ENCODE measurements at regions not wholly inside any gene's neighbourhood (a gene's known extent, or its start where the extent isn't known, plus 50 kb on each side); places are given as distances from the start of the nearest gene placed in this dataset.

DNA sequence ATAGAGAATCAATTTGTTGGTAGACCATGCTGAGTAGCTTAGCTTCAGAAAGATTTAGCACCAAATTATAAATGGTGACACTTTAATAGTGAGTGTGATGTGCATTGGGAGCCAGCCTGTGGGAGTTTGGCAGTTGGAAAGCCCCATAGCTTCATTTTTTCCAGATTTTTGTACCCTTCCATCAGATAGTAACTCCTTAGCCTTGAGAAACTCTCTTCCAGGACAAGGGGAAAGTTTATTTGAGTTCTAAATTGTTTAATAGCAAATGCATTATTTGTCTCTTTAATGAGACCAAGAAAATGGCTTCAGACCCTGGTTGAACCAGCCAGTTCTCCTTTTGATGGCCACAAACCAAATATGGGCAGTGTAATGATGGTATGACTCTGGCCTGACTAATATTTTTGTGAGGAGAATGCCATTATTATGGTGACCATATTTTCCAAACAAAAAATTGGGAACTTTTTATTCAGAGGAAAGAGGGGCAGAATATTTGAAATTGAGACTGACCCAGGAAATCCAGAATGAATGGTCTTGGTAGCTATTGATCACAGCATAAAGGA is 49.8 kb downstream of the PLCE1 start:
- no peak for FAIRE-seq

DNA sequence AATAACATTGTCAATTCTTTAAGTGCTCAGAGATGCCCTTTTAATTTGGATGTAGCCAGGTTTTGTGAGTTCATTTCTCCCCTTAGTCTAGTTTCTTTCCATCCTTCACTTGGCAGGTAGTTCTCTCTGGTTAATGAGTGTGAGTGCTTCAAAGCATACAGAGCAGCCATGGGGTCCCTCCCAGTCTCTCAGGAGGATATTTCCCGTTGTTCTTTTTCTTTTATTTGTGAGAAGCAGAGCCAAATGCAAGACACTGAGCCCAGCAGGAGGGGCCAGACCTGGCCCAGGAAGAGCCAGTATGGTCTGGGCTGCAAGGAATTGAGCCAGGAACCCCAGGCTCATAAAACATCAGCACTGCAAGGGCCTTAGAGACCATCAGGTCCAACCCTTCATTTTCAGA is 52.4 kb downstream of the PLCE1 start:
- no peak for FAIRE-seq

DNA sequence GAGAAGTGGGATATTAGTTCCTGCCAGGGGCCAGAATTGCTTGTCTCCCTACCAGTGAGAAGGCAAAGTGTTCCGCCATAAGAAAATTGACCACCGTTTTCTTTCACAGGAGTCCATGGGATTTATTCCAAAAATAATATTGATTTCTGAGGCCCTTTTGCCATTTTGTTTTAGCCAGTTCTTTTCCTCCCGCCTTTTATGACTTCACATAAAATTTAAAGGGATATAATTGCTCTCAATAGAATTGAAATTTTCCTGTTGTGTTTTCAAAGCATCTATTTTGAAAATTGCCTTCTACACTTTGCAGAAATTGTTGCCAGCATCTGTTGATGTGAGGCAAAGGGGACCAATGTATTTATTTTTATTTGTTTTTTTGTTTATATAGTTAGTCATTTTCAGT is 53.6 kb downstream of the PLCE1 start:
- no peak for FAIRE-seq

DNA sequence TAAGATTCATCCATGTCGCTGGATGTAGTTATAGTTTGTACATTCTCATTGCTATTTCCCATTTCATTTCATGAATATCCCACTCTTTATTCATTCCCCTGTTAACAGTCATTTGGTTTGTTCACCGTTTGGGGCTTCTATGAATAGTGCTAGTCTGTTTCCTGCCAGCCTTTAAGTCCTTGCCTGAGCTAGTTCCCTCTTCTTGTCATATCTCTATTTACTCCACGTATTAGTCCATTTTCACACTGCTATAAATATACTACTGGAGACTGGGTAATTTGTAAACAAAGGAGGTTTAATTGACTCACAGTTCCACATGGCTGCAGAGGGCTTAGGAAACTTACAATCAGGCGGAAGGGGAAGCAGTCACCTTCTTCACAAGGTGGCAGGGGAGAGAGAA is 56.2 kb downstream of the PLCE1 start:
- FAIRE-seq = no peak

DNA sequence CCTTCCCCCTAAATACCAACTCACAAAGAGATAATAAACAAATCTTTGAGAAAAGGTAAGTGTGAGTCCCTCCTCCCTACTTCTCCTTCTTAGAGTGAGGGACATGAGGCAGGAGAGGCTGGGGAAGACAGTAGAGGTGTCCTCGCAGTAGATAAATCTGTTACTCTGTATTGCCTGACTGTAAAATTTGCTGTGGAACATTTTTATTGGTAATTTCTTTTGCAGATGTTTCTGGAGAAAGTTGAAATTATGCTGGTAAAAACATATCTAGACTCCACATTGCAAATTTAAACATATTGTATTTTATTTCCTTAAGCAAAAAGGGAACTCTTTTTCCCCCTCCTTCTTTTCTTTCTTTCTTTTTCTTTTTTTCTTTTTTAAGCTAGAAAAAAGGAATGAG is 58.5 kb downstream of the PLCE1 start:
- no peak for FAIRE-seq

DNA sequence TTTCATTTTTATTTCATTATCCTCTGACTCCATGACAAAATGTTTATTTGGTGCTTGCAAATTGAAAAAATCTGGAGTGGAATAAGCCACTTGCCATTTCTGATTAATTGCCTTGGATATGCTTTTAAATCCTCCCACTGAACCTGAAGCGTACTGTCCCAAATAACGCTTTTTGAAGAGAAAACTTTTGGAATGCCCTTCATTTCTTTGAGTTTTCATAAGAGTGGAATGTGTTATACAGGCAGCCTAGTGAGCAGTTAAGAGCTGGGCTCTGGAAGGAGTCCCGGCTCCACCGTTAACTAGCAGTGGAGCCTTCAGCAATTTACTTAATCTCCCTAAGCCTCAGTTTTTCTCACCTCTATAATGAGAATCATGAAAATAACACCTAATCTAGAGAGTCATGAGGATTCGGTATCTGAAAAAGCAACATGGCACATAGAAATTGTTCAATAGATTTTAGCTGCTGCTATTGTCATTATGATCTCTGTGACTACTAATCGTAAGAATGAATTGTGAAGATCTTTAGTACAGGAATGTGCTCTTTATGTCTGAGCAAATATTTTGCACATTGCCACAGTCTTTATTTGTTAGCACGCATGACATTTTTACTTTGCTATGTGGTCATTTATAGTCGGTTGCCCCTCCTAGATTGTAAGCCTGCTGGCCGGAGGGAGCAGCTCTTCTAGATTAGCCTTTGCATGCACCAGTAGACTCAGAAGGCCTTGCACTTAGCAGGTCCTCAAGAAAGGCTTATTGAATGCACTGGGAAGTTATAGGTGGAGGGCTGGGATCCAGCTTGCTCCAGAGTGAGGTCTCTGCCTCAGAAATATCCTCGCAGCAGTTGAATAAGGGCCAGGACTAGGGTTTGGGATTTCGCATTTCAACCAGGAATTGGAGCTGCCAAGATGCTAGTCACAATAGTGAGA is 59.4 kb downstream of the PLCE1 start:
- FAIRE-seq = peak; percentile 12

DNA sequence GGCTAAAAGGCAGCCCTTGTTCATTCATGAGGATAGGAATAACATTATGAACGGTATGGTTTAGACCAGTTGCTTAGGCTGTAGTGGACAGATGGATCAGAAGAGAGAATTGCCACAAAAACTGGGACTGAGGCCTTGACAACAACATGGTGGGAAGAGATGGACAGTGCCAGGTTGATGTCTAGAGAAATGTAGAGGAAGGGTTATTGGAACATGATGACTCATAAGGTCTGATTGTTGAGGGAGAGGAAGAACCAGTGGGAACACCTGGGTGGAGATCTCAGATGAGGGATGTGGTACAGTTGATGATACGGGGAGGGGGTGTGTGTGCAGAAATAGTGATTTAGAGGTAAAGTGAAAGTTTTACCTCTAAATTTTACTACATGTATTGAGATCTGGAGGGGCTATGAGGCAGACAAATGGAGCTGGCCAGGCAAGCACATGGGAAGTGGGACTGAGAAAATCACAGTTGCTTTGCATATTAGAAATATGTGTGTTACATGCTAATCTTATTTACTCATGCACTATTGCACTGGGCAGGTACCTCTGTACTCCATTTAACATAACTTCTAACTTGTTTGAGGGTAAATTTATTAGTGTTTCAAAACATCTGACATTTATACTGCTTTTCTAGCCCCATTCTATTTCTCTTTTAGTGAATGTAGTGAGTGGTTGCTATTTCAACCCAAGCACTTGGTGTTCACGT is 65.6 kb downstream of the PLCE1 start:
- FAIRE-seq = no peak

DNA sequence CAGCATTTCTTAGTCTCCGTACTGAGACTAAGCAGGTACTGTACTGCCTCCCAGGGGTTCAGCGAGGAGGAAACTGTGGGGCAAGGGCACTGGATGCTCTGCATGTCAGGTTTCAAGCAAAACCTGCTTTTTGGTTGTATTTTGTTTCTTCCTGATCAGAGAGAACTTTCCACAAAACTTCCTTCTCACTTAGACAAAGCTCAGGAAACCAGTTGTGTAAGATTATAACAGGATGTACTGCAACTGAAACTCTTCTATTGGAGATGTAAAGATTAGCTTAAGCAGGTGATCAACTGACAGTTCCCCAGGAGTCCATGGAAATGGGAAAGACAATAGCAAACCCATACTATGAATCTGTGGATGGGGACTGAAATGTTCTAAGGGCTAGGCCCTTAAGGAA is 67.3 kb downstream of the PLCE1 start:
- FAIRE-seq = no peak

DNA sequence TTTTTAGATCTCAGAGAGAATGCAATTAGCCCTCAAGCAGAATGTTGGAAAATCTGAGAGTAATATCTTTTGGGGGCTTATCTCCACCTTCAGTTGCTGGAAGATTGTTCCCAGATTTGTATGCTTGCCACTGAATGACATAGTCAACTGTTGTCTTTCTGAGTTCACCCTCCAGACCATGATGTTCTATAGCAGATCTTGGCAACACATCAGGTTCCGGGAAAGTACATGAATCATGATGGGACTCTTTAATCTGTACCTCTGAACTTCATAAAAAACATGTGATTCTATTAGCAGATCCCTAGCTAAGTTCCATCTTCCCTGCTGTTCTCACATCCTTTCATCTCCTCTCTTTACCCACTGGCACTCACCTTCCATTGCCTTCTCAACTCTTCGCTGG is 68.9 kb downstream of the PLCE1 start:
- FAIRE-seq = no peak

DNA sequence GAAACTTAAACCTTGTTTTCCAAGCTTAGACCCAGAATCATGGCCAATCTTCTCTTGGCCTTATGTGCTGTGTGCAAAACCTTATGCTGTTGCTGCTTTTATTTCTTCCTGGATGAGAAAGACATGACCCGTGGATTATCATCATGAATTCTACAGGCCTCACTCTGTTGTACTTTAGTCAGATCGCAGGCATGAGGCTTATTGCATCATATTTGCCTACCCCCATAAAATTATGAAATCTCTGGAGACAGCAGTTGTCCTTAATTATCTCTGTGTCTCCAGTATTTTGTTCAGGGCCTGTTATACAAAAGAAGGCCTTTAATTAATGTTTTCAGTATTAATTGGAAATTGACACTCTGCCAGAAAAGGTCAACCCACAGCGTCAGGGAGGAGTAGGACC is 71.6 kb downstream of the PLCE1 start:
- FAIRE-seq = no peak

DNA sequence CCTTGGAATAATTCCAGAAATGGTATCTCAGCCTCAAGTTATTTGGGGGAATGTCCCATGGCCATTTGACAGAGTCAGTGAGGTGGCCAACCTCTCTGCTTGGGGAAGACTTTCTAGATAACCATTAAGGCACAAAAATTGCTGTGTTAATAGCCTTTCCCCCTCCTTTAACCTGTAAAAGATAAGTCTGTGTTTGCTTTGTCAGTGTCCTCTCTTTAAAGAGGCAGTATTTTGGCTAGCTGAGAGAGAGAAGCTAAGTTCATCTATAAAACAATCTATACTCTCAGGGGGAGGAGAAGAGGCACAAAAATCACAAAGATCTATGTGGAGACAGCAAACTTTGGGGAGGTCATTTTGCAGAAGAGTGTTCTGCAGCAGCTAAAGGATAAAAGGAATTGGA is 72.1 kb downstream of the PLCE1 start:
- no peak for FAIRE-seq

DNA sequence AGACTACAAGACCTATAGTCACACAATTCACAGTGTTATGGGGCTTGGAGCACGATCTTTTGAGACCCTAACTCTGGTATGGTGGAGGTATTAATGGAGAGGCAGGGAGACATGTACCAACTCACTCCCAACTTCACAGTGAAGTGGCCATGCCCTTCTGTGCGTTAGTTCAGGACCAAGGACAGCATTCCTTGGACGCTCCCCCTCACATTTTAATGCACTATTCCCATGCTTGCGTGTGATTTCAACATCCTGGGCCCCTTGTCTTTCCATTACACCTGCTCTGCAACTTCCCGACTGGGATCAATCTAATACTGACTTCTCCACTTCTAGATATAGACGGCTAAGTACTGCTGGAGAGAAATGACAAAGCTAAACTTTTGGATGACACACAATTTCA is 72.7 kb downstream of the PLCE1 start:
- FAIRE-seq = no peak

DNA sequence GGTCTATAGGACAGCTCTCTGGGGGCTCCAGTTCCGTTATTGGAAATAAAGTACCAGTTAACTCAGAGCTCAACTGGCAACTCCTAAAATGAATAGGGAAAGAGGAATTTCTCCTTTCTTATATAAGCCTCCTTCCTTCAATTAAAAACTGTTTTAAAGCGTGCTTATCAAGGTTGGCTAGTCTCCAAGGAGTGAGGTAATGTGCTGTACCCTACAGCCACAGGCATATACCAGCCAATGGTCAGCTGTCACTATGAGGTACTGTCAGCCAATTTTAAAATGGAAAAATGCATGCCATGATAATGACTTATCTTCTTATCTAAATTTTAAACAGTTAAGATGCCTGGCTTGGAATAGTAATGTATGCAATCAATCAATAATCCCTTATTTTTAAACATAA is 76.2 kb downstream of the PLCE1 start:
- FAIRE-seq = no peak

DNA sequence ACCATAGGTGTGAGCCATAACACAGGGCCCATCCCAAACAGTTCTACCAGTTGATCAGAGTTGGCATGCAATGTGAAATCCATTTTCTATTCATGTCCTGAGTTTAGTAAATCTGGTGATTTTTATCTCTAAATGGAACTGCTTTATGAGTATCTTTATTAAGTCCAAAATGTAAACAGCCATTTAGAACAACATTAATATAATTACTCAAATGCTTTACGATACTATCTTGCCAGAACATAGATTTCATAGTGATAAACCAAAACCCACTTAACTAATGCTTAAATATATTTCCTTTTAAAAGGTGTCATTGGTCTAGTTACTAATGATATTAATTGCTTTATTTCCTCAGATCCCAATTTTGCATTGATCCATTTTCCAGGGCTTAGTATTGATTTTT is 80.7 kb downstream of the PLCE1 start:
- FAIRE-seq = no peak

DNA sequence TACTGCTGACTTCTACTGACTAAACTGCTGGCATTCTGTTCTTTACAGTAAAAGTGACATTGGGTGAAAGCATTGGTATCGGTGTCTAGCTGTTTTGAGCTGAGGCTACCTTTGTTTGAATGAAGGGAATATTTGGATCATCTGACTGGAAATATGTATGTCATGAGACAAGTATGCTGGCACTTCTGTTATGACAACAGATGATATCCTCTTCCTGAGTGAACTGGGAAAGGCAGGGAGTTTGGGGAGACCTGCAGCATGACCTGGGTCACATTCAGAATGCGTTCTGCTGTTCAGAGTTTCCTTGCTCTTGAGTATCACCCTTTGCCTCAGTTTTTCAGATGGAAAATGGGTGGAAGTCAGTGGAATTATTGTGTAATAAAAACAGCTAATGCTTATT is 81.8 kb downstream of the PLCE1 start:
- no peak for FAIRE-seq

DNA sequence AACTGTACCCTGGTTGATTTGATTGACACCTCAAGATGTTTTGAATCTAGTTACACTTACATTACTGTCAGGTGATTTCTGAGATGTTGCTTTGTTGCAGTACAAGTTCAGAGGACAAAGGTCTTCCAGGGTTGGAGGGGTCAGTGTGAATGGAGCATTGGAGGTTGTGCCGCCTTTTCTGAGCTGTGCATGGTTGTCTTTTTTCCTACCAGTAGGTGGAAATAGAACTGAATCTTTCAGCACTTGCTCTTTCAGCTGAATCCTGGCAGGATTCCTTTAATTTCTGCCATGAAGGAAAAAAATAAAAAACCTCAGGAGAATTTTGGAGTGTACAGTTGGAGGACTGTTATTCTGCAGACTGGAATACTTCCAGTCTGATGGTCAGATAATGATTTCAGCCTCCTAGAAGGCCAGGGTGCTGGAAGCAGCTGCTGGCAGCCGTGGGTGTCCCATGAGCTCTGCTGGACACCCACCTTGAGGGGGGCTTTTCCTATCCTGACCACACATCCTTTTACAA is 82.7 kb downstream of the PLCE1 start:
- peak; percentile 97 for FAIRE-seq

DNA sequence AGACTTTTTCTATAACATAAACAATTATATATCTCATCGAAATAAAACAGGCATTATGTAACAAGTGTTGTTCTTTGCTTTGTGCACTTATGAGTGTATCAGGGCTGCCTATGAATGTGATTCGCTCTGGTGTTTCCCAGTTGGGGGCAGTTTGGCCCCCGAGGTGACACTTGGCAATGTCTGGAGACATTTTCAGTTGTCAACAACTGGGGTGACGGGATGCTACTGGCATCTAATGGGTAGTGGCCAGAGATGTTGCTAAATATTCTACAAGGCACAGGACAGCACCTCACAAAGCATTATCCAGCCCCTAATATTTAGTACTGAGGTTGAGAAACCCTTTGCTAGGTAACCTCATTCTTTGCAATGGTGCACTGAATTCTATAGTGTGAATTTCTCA is 83.3 kb downstream of the PLCE1 start:
- FAIRE-seq = no peak

DNA sequence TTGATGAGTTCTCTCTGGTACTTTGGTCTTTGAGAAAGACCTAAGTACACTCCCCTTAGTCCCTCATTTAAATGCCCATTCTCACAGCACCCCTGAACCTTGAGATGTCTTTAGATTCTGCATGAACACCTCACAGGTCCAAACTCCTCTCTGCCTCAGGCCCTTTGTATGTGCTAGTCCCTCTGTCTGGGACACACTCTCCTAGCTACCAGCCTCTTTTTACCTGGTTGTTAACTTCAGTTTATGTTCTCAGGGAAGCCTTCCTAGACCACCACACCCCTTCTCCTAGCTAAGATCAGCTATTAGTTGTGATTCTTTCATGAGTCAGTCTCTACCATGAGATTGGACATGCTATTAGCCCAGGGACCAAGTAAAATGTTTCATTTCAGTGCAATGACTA is 86.4 kb downstream of the PLCE1 start:
- no peak for FAIRE-seq

DNA sequence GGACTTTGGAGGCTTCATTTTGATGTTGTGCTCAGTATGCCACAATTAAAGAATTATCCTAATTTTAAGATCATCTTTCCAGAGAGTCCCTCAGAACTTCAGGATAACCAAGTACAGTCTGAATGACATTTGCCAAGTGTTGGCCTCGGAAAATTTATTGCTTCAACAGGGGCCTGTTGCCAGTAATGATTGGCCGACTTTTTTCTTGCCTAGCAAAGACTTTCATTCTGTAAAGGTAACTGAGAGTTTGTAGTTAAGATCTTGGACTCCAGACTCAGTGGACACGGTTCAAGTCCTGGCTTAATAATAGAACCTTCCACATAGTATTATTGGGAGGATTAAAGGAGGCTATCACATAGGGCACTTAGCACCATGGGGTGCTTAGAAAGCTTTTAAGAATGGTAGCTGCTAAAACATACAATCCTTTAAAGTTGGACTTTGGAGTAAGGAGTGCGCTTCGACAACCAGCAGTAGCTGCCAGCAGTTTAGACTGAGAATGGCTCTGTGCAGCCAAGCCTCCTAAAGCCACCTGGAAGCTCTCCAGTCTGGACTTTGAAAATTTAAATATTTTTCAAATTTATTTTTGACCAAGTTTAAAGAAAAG is 90.0 kb downstream of the PLCE1 start:
- FAIRE-seq = no peak

DNA sequence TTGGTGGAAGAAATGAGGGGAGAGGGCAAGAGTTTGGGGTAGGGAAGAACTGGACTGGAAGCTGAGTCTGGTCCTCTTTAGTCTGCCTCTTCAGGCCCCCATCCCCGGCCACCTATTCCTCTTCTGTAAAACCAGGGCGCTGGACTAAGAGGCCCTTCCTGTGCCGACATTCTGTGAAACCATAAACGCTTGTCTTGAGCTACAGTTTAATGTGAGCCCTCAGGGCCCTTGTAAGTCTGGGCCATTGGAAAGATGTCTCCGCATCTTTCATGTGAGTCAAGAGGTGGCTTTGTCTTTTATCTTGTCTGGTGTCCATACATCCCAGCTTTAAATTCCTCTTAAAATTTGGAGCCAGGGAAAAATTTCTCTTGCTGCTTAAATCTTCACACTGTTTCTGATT is 90.6 kb downstream of the PLCE1 start:
- no peak for FAIRE-seq

DNA sequence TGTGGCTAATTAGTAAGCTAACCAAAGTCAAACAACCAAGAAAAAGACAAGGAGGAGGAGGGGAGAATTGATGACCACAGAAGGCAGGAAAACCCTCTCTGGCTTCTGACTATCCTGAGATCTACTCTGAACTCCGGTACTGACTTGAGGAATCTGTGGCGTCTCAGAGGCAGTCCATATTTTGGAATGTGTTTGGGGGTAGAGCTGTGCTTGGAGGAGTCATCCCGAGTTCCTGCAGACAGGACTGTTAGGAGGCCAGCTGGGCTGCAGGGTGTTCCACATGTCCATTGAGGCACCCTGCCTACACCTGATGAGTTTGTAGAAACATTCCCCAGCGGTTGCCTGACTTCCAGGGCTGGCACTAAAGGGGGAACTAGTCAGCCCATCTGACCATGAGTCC is 91.6 kb downstream of the PLCE1 start:
- FAIRE-seq = no peak

DNA sequence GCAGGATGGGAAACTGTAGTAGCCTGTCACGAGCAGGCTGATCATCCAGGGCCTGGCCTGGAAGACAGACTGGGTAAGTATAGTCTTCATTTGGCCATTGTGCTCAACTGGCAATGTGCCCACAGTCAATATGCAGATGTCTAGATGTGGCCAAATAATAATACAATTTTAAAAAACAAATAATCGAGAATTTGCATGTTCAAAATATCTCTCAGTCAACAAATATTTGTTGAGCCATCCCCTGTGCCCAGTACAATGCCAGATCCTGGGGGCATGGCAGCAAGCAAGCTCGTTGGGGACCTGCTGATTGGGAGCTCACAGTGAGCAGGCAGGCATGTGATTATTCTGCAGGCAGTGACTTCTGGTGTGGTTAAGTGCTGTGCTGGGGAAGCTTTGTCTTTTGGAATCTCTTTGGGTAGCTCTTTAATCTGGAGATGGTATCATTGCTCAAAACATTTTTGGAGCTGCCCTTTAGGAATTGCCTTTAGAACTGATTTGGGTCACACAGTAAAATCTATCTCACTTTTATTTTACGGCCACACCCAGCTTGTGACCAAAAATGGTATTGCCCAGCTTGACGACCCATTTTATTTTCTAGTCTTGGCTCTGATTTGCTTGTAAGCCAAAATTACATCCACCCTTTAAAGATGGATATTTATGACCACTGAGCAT is 92.2 kb downstream of the PLCE1 start:
- no peak for FAIRE-seq

DNA sequence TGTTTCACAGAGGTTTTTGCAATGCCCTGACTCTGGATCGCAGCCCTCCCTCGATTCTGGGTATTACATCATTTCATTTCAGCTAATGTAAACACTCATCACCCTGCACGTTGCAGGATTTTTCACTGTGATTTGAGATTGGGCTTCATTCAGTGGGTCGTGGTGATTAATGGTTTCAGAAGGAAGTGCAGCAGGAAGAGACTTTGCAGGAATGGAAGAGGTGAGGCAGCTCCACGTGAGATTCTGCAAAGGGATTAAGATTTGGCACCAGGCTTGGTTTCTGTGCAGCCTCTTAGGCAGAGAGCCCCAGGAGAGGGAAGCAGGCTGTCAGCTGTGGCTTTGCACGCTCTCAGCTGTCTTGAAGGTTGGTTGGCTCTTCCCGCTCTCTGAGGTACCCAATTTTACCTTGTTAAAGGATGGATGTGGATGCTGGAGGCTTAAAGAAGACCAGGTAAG is 95.2 kb downstream of the PLCE1 start:
- FAIRE-seq = no peak

Measured in endometrium (tissue), 2 donors.